K562 (cell line): ENCODE measurements at regions not wholly inside any gene's neighbourhood (a gene's known extent, or its start where the extent isn't known, plus 50 kb on each side); places are given as distances from the start of the nearest gene placed in this dataset.

Source experiments
- ATAC-seq: fragments of 200-7000 bp; cut with Tn5 transposase; 3 replicates; pipeline ENCODE4 v1.9.1; 2020; ENCODE audit warnings: moderate library complexity
- BruUV-seq: library from RNA; stranded (reverse); fragments of 400-500 nt; replicated peaks from 2 replicates; lab custom pipeline; 2021; lab: Mats Ljungman, UMichigan
- CTCF ChIA-PET: fragments of 300-600 bp; formaldehyde crosslinking; extraction: SDS; loops from one replicate; lab custom pipeline; 2021; ENCODE audit warnings: low intra/inter-chr PET ratio; lab: Yijun Ruan, JAX
- POLR2A ChIA-PET: fragments of 300-600, 350-650 bp; sonication (Branson Sonifier 250); formaldehyde crosslinking; extraction: SDS; loops from one replicate; lab custom pipeline; 2021; ENCODE audit warnings: antibody characterized with exemption, inconsistent platforms; lab: Yijun Ruan, JAX
- DNase-seq, 4 experiments: peaks; one replicate each; pipeline versions ENCODE4 v3.0.0 to v3.0.0-alpha.2; 2011 to 2018; ENCODE audit warnings: low spot score in 3 of 4, mixed read lengths in 3 of 4; ENCODE audit errors: extremely low read depth in 1 of 4
- FAIRE-seq: peaks from 2 replicates; lab custom pipeline; 2011; peaks lifted over from hg19 to GRCh38; lab: Jason Lieb, UNC
- H2AFZ ChIP-seq: 2 replicates; pipeline ENCODE4 v1.6.0; 2011; ENCODE audit warnings: low read depth, low read length, control low read depth, inconsistent platforms
- H3K27ac ChIP-seq: fragments of 200-600 bp; 3 replicates; pipeline ENCODE4 v1.8.0; 2011; ENCODE audit warnings: low read depth, mild to moderate bottlenecking, control low read depth, inconsistent platforms, low read length, moderate library complexity, mixed read lengths; ENCODE audit errors: extremely low read depth
- H3K27me3 ChIP-seq, 2 experiments: fragments of 300-600 bp in 1 of 2; 2 replicates in 1 of 2; 3 replicates in 1 of 2; pipeline versions ENCODE4 v1.6.0 to v1.8.0; 2011; ENCODE audit warnings: inconsistent platforms in 2 of 2, low read length in 2 of 2, mild to moderate bottlenecking in 1 of 2, mixed read lengths in 1 of 2, moderate library complexity in 1 of 2; ENCODE audit not compliant: control insufficient read depth in 2 of 2, insufficient read depth in 2 of 2
- H3K36me3 ChIP-seq: fragments of 300-600 bp; 3 replicates; pipeline ENCODE4 v1.8.0; 2011; ENCODE audit warnings: mild to moderate bottlenecking, low read length, inconsistent platforms; ENCODE audit not compliant: control insufficient read depth, insufficient read depth
- H3K4me1 ChIP-seq, 2 experiments: fragments of 200-600 bp in 1 of 2; replicated peaks in 1 of 2; 2 replicates in 1 of 2; 3 replicates in 1 of 2; pipeline versions ENCODE4 v1.5.1 to v1.8.0; 2011; ENCODE audit warnings: inconsistent platforms in 2 of 2, low read length in 2 of 2, mild to moderate bottlenecking in 1 of 2, mixed read lengths in 1 of 2, moderate library complexity in 1 of 2; ENCODE audit not compliant: control insufficient read depth in 2 of 2, insufficient read depth in 2 of 2
- H3K4me2 ChIP-seq: 2 replicates; pipeline ENCODE4 v1.6.1; 2011; ENCODE audit warnings: low read length, control low read depth, inconsistent platforms, mixed read lengths; ENCODE audit not compliant: insufficient read depth
- H3K4me3 ChIP-seq: fragments of 200-600 bp; sonication (generic), shearing (Covaris generic); 2 replicates; pipeline ENCODE4 v1.5.1; 2016; ENCODE audit warnings: control low read depth, inconsistent platforms
- H3K79me2 ChIP-seq: fragments of 200-600 bp; 3 replicates; pipeline ENCODE4 v1.8.0; 2011; ENCODE audit warnings: low read length, inconsistent platforms; ENCODE audit not compliant: control insufficient read depth, insufficient read depth
- H3K9ac ChIP-seq, 2 experiments: 2 replicates each; pipeline versions ENCODE4 v1.6.0 to v1.6.1; 2011; ENCODE audit warnings: low read depth in 2 of 2, low read length in 2 of 2, control low read depth in 1 of 2, inconsistent platforms in 1 of 2, mild to moderate bottlenecking in 1 of 2, mixed read lengths in 1 of 2; ENCODE audit not compliant: insufficient read depth in 1 of 2
- H3K9me1 ChIP-seq: one replicate; pipeline ENCODE4 v1.6.0; 2011; ENCODE audit warnings: inconsistent platforms, mild to moderate bottlenecking, low read length, moderate library complexity; ENCODE audit not compliant: control insufficient read depth, insufficient read depth
- H3K9me3 ChIP-seq: replicated peaks from 2 replicates; pipeline ENCODE4 v1.5.1; 2011; ENCODE audit warnings: low read depth, low read length, inconsistent platforms; ENCODE audit not compliant: control insufficient read depth, insufficient read depth
- H4K20me1 ChIP-seq: replicated peaks from 2 replicates; pipeline ENCODE4 v1.6.1; 2011; ENCODE audit warnings: low read length, inconsistent platforms, mixed read lengths; ENCODE audit not compliant: control insufficient read depth, insufficient read depth
- ESRRB ChIP-seq: fragments of 250-450 bp; sonication (Bioruptor Pico); IDR thresholded peaks from 2 replicates; pipeline ENCODE4 v1.5.0; 2020; ENCODE audit warnings: mild to moderate bottlenecking, moderate library complexity, borderline replicate concordance
- FOXM1 ChIP-seq, 2 experiments: fragments of 450-650 bp in 1 of 2; sonication (generic) in 1 of 2; formaldehyde crosslinking in 1 of 2; IDR thresholded peaks; 2 replicates each; pipeline versions ENCODE4 v1.6.1 to v1.9.0; 2017 to 2022; ENCODE audit warnings: low read depth in 2 of 2, mild to moderate bottlenecking in 2 of 2, missing genetic modification reagents in 1 of 2, moderate library complexity in 1 of 2
- FOXP4 ChIP-seq: sonication (generic); formaldehyde crosslinking; IDR thresholded peaks from 2 replicates; pipeline ENCODE4 v1.8.0; 2022; ENCODE audit warnings: mild to moderate bottlenecking, missing genetic modification reagents, borderline replicate concordance
- IRF2 ChIP-seq: sonication (generic); formaldehyde crosslinking; IDR thresholded peaks from 2 replicates; pipeline ENCODE4 v1.8.1; 2022; ENCODE audit warnings: mild to moderate bottlenecking, missing genetic modification reagents
- NKRF ChIP-seq: fragments of 450-650 bp; IDR thresholded peaks from 2 replicates; pipeline ENCODE4 v1.6.1; 2016; ENCODE audit warnings: borderline replicate concordance
- RBM15 ChIP-seq: fragments of 200-400 bp; formaldehyde crosslinking; IDR thresholded peaks from 2 replicates; pipeline ENCODE4 v1.6.1; 2018; ENCODE audit warnings: mild to moderate bottlenecking, low read length, moderate library complexity; ENCODE audit not compliant: insufficient read depth
- RBM17 ChIP-seq: fragments of 200-400 bp; formaldehyde crosslinking; IDR thresholded peaks from 2 replicates; pipeline ENCODE4 v1.6.1; 2017; ENCODE audit warnings: low read depth, mild to moderate bottlenecking, low read length, borderline replicate concordance
- SMARCA5 ChIP-seq: fragments of 450-650 bp; IDR thresholded peaks from 2 replicates; pipeline ENCODE4 v1.6.1; 2016
- TCFL5 ChIP-seq: fragments of 250-450 bp; sonication (Bioruptor Pico); conservative IDR thresholded peaks from 2 replicates; pipeline ENCODE4 v1.6.1; 2021; ENCODE audit warnings: mild to moderate bottlenecking, moderate library complexity, matching md5 sums
- TSC22D4 ChIP-seq: fragments of 450-650 bp; IDR thresholded peaks from 2 replicates; pipeline ENCODE4 v1.6.1; 2016; ENCODE audit warnings: missing genetic modification characterization, missing biosample characterization, control low read depth
- ZSCAN32 ChIP-seq: fragments of 450-650 bp; formaldehyde crosslinking; IDR thresholded peaks from 2 replicates; pipeline ENCODE4 v1.4.0; 2020; ENCODE audit warnings: mild to moderate bottlenecking, moderate library complexity
- in situ Hi-C: fragments of 300-500 bp; cut with MboI; formaldehyde crosslinking; loops from 4 replicates; pipeline ENCODE4 v1.15.0; 2018; ENCODE audit warnings: inconsistent platforms, mixed read lengths
- intact Hi-C: fragments of 100-400 bp; cut with micrococcal nuclease; formaldehyde crosslinking; loops from 2 replicates; pipeline ENCODE4 v1.14.2; 2022

DNA sequence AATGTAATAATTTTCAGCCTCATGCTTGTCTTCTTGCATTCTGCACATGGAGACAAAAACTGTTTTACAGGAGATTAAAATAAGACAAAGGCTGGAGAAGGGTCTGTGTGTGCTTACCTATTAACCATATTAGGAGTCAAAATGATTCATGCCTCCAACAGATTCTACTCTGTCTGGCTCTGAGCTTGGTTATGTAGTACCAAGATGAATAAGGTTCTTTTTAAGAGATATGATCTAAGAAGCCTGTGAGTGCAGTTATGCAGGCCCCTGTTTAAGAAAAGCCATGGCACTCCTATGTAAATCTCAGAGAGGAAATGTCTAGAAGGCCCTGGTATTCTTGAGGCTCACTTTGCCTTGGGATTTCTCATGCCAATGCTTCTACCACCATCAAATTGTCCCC is 486.6 kb upstream of the CDH11 start:
- in situ Hi-C loops (no loop called here), intact Hi-C loops (no loop called here)
- CTCF ChIA-PET, result no interaction called here
- H3K9ac ChIP-seq, result no peak overlapping the region
- DNase-seq (no peak), ATAC-seq (no peak), FAIRE-seq (no peak)
- H3K36me3 ChIP-seq, result no peaks in the 10 kb centered on the region
- H3K9me1 ChIP-seq, result no peaks in the 10 kb centered on the region
- no peak overlapping the region for H3K27ac ChIP-seq
- no peaks in the 10 kb centered on the region for H3K9me3 ChIP-seq
- no peaks in the 10 kb centered on the region for H3K4me1 ChIP-seq
- H3K4me2 ChIP-seq, result no peak overlapping the region
- no peak for TF ChIP-seq ZSCAN32 (CRISPR knock-in tag)
- no peak for TF ChIP-seq RBM17
- no peak for TF ChIP-seq TCFL5 (CRISPR knock-in tag)
- TF ChIP-seq SMARCA5, result no peak
- no peak for TF ChIP-seq NKRF
- TF ChIP-seq FOXM1 (IDR thresholded peaks at IDR 0.05; ENCODE audit: low read depth), result no peak
- no peak for TF ChIP-seq FOXM1 (CRISPR knock-in tag; IDR thresholded peaks at IDR 0.05; ENCODE audit: low read depth)
- no peak for TF ChIP-seq ESRRB (CRISPR knock-in tag)
- TF ChIP-seq TSC22D4 (tag), result no peak
- no peak for TF ChIP-seq RBM15
- TF ChIP-seq IRF2 (CRISPR knock-in tag), result no peak
- no peak for TF ChIP-seq FOXP4 (CRISPR knock-in tag)
- H2AFZ ChIP-seq, result no peak overlapping the region
- H3K4me3 ChIP-seq, result no peak overlapping the region
- H3K79me2 ChIP-seq, result no peaks in the 10 kb centered on the region
- no TSS peak for BruUV-seq
- POLR2A ChIA-PET, result no interaction called here
- no peaks in the 10 kb centered on the region for H3K27me3 ChIP-seq
- no peaks in the 10 kb centered on the region for H4K20me1 ChIP-seq
